ENCODE measurements at regions not wholly inside any gene's neighbourhood (a gene's known extent, or its start where the extent isn't known, plus 50 kb on each side); places are given as distances from the start of the nearest gene placed in this dataset.
A peak's percentile ranks its signal among the peaks of the same experiment; 100 is the strongest.

- 64% methylated on average over 5 of the region's 5 CpGs for whole genome bisulfite sequencing (ENCODE audit: insufficient coverage, low coverage, low lambda C conversion rate, missing lambda C conversion rate)
- no peak for TF ChIP-seq POLR2A (IDR thresholded peaks at IDR 0.05)
- no peak for TF ChIP-seq CTCF (IDR thresholded peaks at IDR 0.05)
- no peak overlapping the region for H3K4me3 ChIP-seq
- intact Hi-C loops (cut with DNase I): no loop called here
- no peaks in the 10 kb centered on the region for H3K9me3 ChIP-seq
- no peaks in the 10 kb centered on the region for H3K36me3 ChIP-seq
- DNase-seq (no peak), ATAC-seq (no peak)
- no peak overlapping the region for H3K27ac ChIP-seq
- no peaks in the 10 kb centered on the region for H3K4me1 ChIP-seq
- H3K27me3 ChIP-seq: no peaks in the 10 kb centered on the region
These were observed 233.2 kb upstream of the FMN2 start for GRCh38 chr1:239858529-239858928.

- ATAC-seq (peak in 2 of 4 donors; percentile 28 to 43), DNase-seq (no peak)
- no peaks in the 10 kb centered on the region for H3K36me3 ChIP-seq
- no peaks in the 10 kb centered on the region for H3K9me3 ChIP-seq
- H3K4me3 ChIP-seq: no peak overlapping the region
- no peaks in the 10 kb centered on the region for H3K4me1 ChIP-seq
- intact Hi-C loops (cut with DNase I): no loop called here
- TF ChIP-seq CTCF (IDR thresholded peaks at IDR 0.05): no peak
- no peak for TF ChIP-seq POLR2A (IDR thresholded peaks at IDR 0.05)
- 13% methylated on average over 1 of the region's 1 CpG for WGBS (ENCODE audit: insufficient coverage, low coverage, low lambda C conversion rate, missing lambda C conversion rate)
- H3K27me3 ChIP-seq: no peaks in the 10 kb centered on the region
- no peak overlapping the region for H3K27ac ChIP-seq
These were observed 229.7 kb upstream of the FMN2 start for GRCh38 chr1:239861985-239862384.

- Histone ChIP-seq H3K27me3 (no peaks in the 10 kb centered on the region), H3K9me3 (no peaks in the 10 kb centered on the region), H3K4me1 (no peaks in the 10 kb centered on the region), H3K4me3 (no peak overlapping the region), H3K27ac (no peak overlapping the region), H3K36me3 (no peaks in the 10 kb centered on the region)
- ATAC-seq (peak in 2 of 4 donors; percentile 16 to 52), DNase-seq (no peak)
- TF ChIP-seq POLR2A (IDR thresholded peaks at IDR 0.05) (no peak), CTCF (IDR thresholded peaks at IDR 0.05) (no peak)
- intact Hi-C loops (cut with DNase I): no loop called here
- WGBS (ENCODE audit: insufficient coverage, low coverage, low lambda C conversion rate, missing lambda C conversion rate): 46% methylated on average over 12 of the region's 13 CpGs
These were observed 223.4 kb upstream of the FMN2 start for GRCh38 chr1:239868058-239868832.

GRCh38 chr1:239870194-239870593, 221.5 kb upstream of the FMN2 start:
- H3K9me3 ChIP-seq: no peaks in the 10 kb centered on the region
- no peak overlapping the region for H3K4me3 ChIP-seq
- intact Hi-C loops (cut with DNase I): no loop called here
- DNase-seq (no peak), ATAC-seq (no peak)
- no peaks in the 10 kb centered on the region for H3K4me1 ChIP-seq
- WGBS (ENCODE audit: insufficient coverage, low coverage, low lambda C conversion rate, missing lambda C conversion rate): 70% methylated on average over 3 of the region's 6 CpGs
- H3K36me3 ChIP-seq: no peaks in the 10 kb centered on the region
- no peak overlapping the region for H3K27ac ChIP-seq
- no peaks in the 10 kb centered on the region for H3K27me3 ChIP-seq
- TF ChIP-seq CTCF (IDR thresholded peaks at IDR 0.05): no peak

Measured in right lobe of liver (tissue), 6 donors.